SH-SY5Y (cell line): ENCODE measurements at regions not wholly inside any gene's neighbourhood (a gene's known extent, or its start where the extent isn't known, plus 50 kb on each side); places are given as distances from the start of the nearest gene placed in this dataset.

Experiments
- GATA2 ChIP-seq: IDR thresholded peaks from 2 replicates; pipeline ENCODE4 v1.6.1; 2011; ENCODE audit warnings: mild to moderate bottlenecking, low read depth, low read length
- GATA3 ChIP-seq: IDR thresholded peaks from 2 replicates; pipeline ENCODE4 v1.6.1; 2011; ENCODE audit warnings: low read depth, mild to moderate bottlenecking, low read length, moderate library complexity

DNA sequence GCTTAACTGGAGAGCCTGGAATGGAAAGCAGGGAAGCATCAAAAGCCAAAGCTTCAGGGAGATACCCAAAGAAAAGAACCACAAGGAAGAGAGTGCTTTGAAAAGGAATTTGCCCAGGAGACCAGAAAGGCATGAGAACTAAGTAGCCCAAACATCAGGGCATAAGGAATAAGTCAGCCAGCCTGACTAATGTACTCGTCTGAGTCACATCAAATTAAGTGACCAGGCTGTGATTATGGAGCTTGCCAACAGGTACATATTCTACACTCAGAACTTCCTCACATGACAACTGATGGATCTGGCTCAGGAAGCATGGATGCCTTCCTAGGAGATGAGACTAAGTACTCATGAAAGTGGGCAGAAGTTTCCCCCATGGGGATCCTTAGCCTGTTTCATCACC, 366.7 kb downstream of the BUD13 start:
- TF ChIP-seq GATA3 = no peak
- TF ChIP-seq GATA2 = no peak
